ENCODE measurements at regions not wholly inside any gene's neighbourhood (a gene's known extent, or its start where the extent isn't known, plus 50 kb on each side); places are given as distances from the start of the nearest gene placed in this dataset.

DNA sequence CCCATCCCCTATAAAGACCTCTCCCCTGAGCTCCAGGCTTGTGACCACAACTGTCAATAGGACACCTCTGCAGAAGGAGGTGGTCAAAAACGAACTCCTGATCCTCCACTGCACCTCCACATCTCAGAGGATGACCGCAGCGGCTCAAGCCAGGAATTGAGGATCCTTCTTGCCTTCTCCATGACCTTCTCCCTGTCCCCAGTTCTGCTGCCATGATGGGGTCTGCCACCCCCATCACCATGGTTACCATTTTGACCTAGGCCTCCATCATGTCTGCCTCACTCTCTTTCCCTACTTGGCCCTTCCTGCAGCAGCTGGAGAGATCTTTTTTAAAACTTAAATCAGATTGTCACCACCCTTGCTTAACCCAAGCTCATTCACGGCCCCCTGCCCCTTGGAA is 81.3 kb upstream of the LINGO1 start:
- H3K9me3 ChIP-seq: no peaks in the 10 kb centered on the region
- no peak for DNase-seq
- H3K36me3 ChIP-seq: no peaks in the 10 kb centered on the region
- no peaks in the 10 kb centered on the region for H3K27me3 ChIP-seq
- H3K4me1 ChIP-seq: peaks cover 2% of the 10 kb centered on the region; the same call in 1 of the 2 replicates
- H3K4me3 ChIP-seq (ENCODE audit: low read depth, low read length): no peak overlapping the region
- TF ChIP-seq, protein P1, sequence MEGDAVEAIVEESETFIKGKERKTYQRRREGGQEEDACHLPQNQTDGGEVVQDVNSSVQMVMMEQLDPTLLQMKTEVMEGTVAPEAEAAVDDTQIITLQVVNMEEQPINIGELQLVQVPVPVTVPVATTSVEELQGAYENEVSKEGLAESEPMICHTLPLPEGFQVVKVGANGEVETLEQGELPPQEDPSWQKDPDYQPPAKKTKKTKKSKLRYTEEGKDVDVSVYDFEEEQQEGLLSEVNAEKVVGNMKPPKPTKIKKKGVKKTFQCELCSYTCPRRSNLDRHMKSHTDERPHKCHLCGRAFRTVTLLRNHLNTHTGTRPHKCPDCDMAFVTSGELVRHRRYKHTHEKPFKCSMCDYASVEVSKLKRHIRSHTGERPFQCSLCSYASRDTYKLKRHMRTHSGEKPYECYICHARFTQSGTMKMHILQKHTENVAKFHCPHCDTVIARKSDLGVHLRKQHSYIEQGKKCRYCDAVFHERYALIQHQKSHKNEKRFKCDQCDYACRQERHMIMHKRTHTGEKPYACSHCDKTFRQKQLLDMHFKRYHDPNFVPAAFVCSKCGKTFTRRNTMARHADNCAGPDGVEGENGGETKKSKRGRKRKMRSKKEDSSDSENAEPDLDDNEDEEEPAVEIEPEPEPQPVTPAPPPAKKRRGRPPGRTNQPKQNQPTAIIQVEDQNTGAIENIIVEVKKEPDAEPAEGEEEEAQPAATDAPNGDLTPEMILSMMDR (IDR thresholded peaks at IDR 0.05; ENCODE audit: low read depth, low read length): no peak

DNA sequence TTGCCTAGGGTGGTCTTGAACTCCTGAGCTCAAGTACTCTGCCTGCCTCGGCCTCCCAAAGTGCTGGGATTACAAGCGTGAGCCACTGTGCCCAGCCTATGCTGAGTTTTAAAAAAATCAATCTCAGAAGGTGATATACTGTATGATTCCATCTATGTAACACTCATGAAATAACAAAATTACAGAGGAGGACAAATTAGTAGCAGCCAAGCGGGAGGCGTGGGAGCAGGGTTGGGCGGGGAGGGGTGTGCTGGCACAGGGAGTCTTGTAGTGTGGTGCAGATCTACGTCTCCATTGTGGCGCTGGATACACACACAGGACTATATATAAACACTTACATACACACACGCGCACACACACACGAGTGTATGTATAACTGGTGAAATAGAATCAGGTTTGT is 80.6 kb upstream of the LINGO1 start:
- Histone ChIP-seq H3K36me3 (no peaks in the 10 kb centered on the region), H3K9me3 (no peaks in the 10 kb centered on the region), H3K4me3 (ENCODE audit: low read depth, low read length) (no peak overlapping the region), H3K27me3 (no peaks in the 10 kb centered on the region), H3K4me1 (peaks cover 2% of the 10 kb centered on the region; the same call in 1 of the 2 replicates)
- DNase-seq: no peak
- TF ChIP-seq, protein P1 (IDR thresholded peaks at IDR 0.05; ENCODE audit: low read depth, low read length): no peak

DNA sequence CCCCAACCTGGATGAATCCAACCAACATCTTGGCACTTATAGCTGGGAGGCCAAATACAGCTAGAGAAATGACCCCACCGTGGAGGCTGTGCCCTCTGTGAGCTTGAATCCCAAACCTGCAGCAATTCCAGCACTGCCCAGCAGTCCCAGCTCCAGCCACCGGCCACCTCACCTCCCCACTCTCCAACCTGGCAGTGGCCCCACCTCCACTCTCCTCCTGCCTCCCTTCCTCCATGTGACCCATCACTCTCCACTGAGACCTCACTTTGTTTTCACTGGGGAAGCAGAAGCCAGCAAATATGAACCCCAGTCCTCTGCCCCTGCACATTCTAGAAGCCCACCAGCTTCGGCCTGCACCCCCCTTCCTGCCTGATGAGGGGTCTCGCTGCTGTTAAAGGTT is 79.7 kb upstream of the LINGO1 start:
- H3K36me3 ChIP-seq: no peaks in the 10 kb centered on the region
- no peaks in the 10 kb centered on the region for H3K27me3 ChIP-seq
- no peak for DNase-seq
- TF ChIP-seq, protein P1 (IDR thresholded peaks at IDR 0.05; ENCODE audit: low read depth, low read length): no peak
- no peaks in the 10 kb centered on the region for H3K9me3 ChIP-seq
- peaks cover 2% of the 10 kb centered on the region; the same call in 1 of the 2 replicates for H3K4me1 ChIP-seq
- no peak overlapping the region for H3K4me3 ChIP-seq (ENCODE audit: low read depth, low read length)

DNA sequence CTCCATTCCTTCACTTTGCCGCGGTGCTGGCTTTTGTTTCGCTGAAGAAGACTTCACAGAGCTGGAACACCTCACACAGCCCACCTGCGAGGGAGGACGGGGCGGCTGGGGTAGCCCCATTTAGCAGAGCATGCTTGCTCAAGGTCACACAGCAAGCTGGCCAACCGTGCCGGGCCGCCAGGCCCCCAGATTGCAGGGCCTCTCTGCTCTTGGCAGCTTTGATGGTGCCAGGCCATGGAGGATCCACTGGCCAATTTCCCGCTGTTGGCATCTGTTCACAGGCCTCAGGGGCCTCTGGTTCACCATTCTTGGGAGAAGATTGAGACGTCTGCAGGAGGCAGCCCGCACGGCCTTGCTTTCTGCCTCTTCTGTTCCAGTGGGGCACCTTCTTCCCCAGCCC is 77.9 kb upstream of the LINGO1 start:
- no peaks in the 10 kb centered on the region for H3K36me3 ChIP-seq
- no peaks in the 10 kb centered on the region for H3K9me3 ChIP-seq
- no peak overlapping the region for H3K4me3 ChIP-seq (ENCODE audit: low read depth, low read length)
- H3K27me3 ChIP-seq: no peaks in the 10 kb centered on the region
- DNase-seq: no peak
- no peaks in the 10 kb centered on the region for H3K4me1 ChIP-seq
- TF ChIP-seq, protein P1 (IDR thresholded peaks at IDR 0.05; ENCODE audit: low read depth, low read length): no peak

DNA sequence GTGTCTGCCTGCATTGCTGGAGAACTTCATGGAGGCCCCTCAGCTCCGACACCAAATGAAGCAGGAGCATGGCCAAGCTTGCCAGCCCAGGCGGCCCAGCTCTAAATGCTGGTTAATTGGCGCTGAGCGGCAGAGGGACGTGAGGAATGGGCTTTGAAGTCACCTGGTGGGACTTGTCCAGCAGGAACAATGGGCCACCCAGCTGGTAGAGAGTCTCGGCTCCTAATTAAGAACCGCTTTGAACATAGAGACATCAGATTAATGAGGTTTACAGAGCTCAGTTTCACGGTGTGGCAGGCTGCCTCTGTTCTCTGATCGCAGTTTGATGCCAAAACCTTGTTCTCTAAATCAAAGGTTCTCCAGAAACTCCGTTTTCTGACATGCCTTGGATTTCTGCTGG is 77.5 kb upstream of the LINGO1 start:
- TF ChIP-seq, protein P1 (IDR thresholded peaks at IDR 0.05; ENCODE audit: low read depth, low read length): no peak
- H3K4me3 ChIP-seq (ENCODE audit: low read depth, low read length): no peak overlapping the region
- no peaks in the 10 kb centered on the region for H3K27me3 ChIP-seq
- H3K4me1 ChIP-seq: no peaks in the 10 kb centered on the region
- H3K9me3 ChIP-seq: no peaks in the 10 kb centered on the region
- DNase-seq: no peak
- H3K36me3 ChIP-seq: no peaks in the 10 kb centered on the region

DNA sequence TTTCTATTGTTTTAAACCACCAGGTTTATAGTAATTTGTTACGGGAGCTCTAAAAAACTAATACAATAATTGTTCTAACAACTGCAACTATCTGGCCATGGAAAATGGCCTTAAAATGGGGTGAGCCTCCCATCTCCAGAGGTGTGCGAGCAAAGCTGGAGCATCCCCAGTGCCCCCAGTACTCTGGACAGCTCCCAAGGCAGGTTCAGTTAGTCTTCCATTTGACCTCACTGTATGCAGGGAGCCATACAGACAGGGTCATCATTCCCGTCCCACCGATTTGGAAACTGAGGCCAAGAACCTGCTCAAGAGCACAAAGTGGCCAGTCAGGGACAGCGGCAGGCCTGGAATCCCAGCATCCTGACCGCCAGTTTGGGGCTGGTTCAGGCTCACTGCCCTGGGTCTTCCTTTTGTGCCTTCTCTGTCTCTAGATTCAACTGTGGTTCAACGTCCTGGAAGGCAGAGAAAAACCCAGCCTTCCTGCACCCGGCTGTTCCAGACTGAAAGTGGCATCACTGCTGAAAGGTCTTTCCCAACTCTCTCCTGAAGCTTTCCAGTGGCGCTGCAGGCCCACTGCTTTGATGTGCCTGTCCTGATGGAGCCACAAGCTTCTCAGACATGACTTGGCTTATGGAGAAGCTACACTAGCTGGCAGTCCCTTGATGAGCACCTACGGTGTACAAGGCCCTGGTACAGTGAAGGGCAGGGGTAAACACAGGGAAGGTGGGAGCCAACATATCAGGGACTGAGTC is 76.6 kb upstream of the LINGO1 start:
- no peaks in the 10 kb centered on the region for H3K4me1 ChIP-seq
- H3K36me3 ChIP-seq: no peaks in the 10 kb centered on the region
- DNase-seq: no peak
- no peak overlapping the region for H3K4me3 ChIP-seq (ENCODE audit: low read depth, low read length)
- H3K27me3 ChIP-seq: no peaks in the 10 kb centered on the region
- TF ChIP-seq, protein P1 (IDR thresholded peaks at IDR 0.05; ENCODE audit: low read depth, low read length): no peak
- no peaks in the 10 kb centered on the region for H3K9me3 ChIP-seq

All from BE2C (cell line).